ENCODE measurements at regions not wholly inside any gene's neighbourhood (a gene's known extent, or its start where the extent isn't known, plus 50 kb on each side); places are given as distances from the start of the nearest gene placed in this dataset.

DNA sequence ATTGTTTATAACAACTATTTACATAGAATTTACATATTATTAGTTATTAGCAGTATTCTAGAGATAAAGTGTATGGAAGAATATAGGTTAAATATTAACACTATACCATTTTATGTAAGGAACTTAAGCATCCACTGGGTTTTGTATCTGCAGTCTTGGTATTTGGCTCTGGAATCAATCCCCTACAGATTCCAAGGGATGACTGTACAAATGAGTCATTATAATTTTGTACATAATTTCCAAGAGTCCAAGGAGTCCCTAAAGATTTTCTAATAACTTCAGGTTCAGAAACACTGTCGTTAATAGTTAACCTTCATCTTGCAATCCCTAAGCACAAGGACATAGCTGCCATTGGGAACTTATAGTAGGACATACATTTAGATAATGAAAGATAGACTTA is 254.8 kb upstream of the PDE4D start:
- H3K9ac ChIP-seq (ENCODE audit: low read depth, low read length), result no peak overlapping the region
- H3K4me3 ChIP-seq (ENCODE audit: low read depth, low read length), result no peak overlapping the region
- no peaks in the 10 kb centered on the region for H3K27me3 ChIP-seq (ENCODE audit: control insufficient read depth, insufficient read depth, low read length)
- no peaks in the 10 kb centered on the region for H3K4me1 ChIP-seq (ENCODE audit: control insufficient read depth, insufficient read depth, low read length)
- no peaks in the 10 kb centered on the region for H3K36me3 ChIP-seq (ENCODE audit: control insufficient read depth, insufficient read depth, low read length)
- H3K9me3 ChIP-seq (ENCODE audit: control insufficient read depth, insufficient read depth, low read length), result no peaks in the 10 kb centered on the region

DNA sequence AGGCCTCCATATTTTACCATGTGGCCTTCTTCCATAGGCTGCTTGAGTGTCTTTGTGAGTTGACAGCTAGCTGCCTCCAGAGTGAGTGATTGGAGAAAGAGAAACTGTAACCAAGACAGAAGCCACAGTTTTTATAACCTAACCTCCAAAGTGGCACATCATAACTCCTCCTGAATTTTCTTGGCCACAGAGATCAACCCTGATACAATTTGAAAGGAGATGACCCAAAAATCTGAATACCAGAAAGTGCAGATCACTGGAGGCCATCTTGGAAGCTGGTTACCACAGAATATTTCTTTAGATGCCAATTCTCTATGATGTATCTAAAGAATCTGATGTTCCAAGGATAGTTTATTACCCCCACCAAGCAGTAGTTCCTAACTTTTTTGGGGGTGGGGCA is 254.3 kb upstream of the PDE4D start:
- Histone ChIP-seq H3K27me3 (ENCODE audit: control insufficient read depth, insufficient read depth, low read length) (no peaks in the 10 kb centered on the region), H3K9ac (ENCODE audit: low read depth, low read length) (no peak overlapping the region), H3K9me3 (ENCODE audit: control insufficient read depth, insufficient read depth, low read length) (no peaks in the 10 kb centered on the region), H3K4me3 (ENCODE audit: low read depth, low read length) (no peak overlapping the region), H3K4me1 (ENCODE audit: control insufficient read depth, insufficient read depth, low read length) (no peaks in the 10 kb centered on the region), H3K36me3 (ENCODE audit: control insufficient read depth, insufficient read depth, low read length) (no peaks in the 10 kb centered on the region)

GRCh38 chr5:60143942-60144549 is 250.5 kb upstream of the PDE4D start:
- no peaks in the 10 kb centered on the region for H3K4me1 ChIP-seq (ENCODE audit: control insufficient read depth, insufficient read depth, low read length)
- no peaks in the 10 kb centered on the region for H3K9me3 ChIP-seq (ENCODE audit: control insufficient read depth, insufficient read depth, low read length)
- no peak overlapping the region for H3K4me3 ChIP-seq (ENCODE audit: low read depth, low read length)
- no peaks in the 10 kb centered on the region for H3K27me3 ChIP-seq (ENCODE audit: control insufficient read depth, insufficient read depth, low read length)
- no peak overlapping the region for H3K9ac ChIP-seq (ENCODE audit: low read depth, low read length)
- H3K36me3 ChIP-seq (ENCODE audit: control insufficient read depth, insufficient read depth, low read length), result no peaks in the 10 kb centered on the region

- Histone ChIP-seq H3K4me3 (ENCODE audit: low read depth, low read length) (no peak overlapping the region), H3K9ac (ENCODE audit: low read depth, low read length) (no peak overlapping the region), H3K9me3 (ENCODE audit: control insufficient read depth, insufficient read depth, low read length) (no peaks in the 10 kb centered on the region), H3K36me3 (ENCODE audit: control insufficient read depth, insufficient read depth, low read length) (no peaks in the 10 kb centered on the region), H3K4me1 (ENCODE audit: control insufficient read depth, insufficient read depth, low read length) (no peaks in the 10 kb centered on the region), H3K27me3 (ENCODE audit: control insufficient read depth, insufficient read depth, low read length) (no peaks in the 10 kb centered on the region)
Measured at GRCh38 chr5:60141119-60141518, 247.6 kb upstream of the PDE4D start.

- H3K9me3 ChIP-seq (ENCODE audit: control insufficient read depth, insufficient read depth, low read length), result no peaks in the 10 kb centered on the region
- H3K9ac ChIP-seq (ENCODE audit: low read depth, low read length), result no peak overlapping the region
- no peak overlapping the region for H3K4me3 ChIP-seq (ENCODE audit: low read depth, low read length)
- H3K4me1 ChIP-seq (ENCODE audit: control insufficient read depth, insufficient read depth, low read length), result no peaks in the 10 kb centered on the region
- no peaks in the 10 kb centered on the region for H3K36me3 ChIP-seq (ENCODE audit: control insufficient read depth, insufficient read depth, low read length)
- no peaks in the 10 kb centered on the region for H3K27me3 ChIP-seq (ENCODE audit: control insufficient read depth, insufficient read depth, low read length)
Measured at GRCh38 chr5:60136841-60137240, 243.3 kb upstream of the PDE4D start.

- no peak overlapping the region for H3K4me3 ChIP-seq (ENCODE audit: low read depth, low read length)
- no peaks in the 10 kb centered on the region for H3K4me1 ChIP-seq (ENCODE audit: control insufficient read depth, insufficient read depth, low read length)
- H3K9me3 ChIP-seq (ENCODE audit: control insufficient read depth, insufficient read depth, low read length), result no peaks in the 10 kb centered on the region
- no peak overlapping the region for H3K9ac ChIP-seq (ENCODE audit: low read depth, low read length)
- no peaks in the 10 kb centered on the region for H3K36me3 ChIP-seq (ENCODE audit: control insufficient read depth, insufficient read depth, low read length)
- no peaks in the 10 kb centered on the region for H3K27me3 ChIP-seq (ENCODE audit: control insufficient read depth, insufficient read depth, low read length)
Measured at GRCh38 chr5:60131504-60131903, 238.0 kb upstream of the PDE4D start.

GRCh38 chr5:60125636-60126035 is 232.1 kb upstream of the PDE4D start:
- Histone ChIP-seq H3K27me3 (ENCODE audit: control insufficient read depth, insufficient read depth, low read length) (no peaks in the 10 kb centered on the region), H3K36me3 (ENCODE audit: control insufficient read depth, insufficient read depth, low read length) (no peaks in the 10 kb centered on the region)

GRCh38 chr5:60102961-60103693 is 209.6 kb upstream of the PDE4D start:
- no peak overlapping the region for H3K9ac ChIP-seq (ENCODE audit: low read depth, low read length)
- no peaks in the 10 kb centered on the region for H3K9me3 ChIP-seq (ENCODE audit: control insufficient read depth, insufficient read depth, low read length)
- no peaks in the 10 kb centered on the region for H3K36me3 ChIP-seq (ENCODE audit: control insufficient read depth, insufficient read depth, low read length)
- no peaks in the 10 kb centered on the region for H3K4me1 ChIP-seq (ENCODE audit: control insufficient read depth, insufficient read depth, low read length)
- H3K27me3 ChIP-seq (ENCODE audit: control insufficient read depth, insufficient read depth, low read length), result no peaks in the 10 kb centered on the region
- H3K4me3 ChIP-seq (ENCODE audit: low read depth, low read length), result no peak overlapping the region

More at GRCh38 chr5:60125636-60126035, 232.1 kb upstream of the PDE4D start:
- Histone ChIP-seq H3K9ac (ENCODE audit: low read depth, low read length) (no peak overlapping the region), H3K4me1 (ENCODE audit: control insufficient read depth, insufficient read depth, low read length) (no peaks in the 10 kb centered on the region), H3K9me3 (ENCODE audit: control insufficient read depth, insufficient read depth, low read length) (no peaks in the 10 kb centered on the region), H3K4me3 (ENCODE audit: low read depth, low read length) (no peak overlapping the region)

- H3K36me3 ChIP-seq (ENCODE audit: control insufficient read depth, insufficient read depth, low read length), result no peaks in the 10 kb centered on the region
- no peaks in the 10 kb centered on the region for H3K4me1 ChIP-seq (ENCODE audit: control insufficient read depth, insufficient read depth, low read length)
- no peaks in the 10 kb centered on the region for H3K27me3 ChIP-seq (ENCODE audit: control insufficient read depth, insufficient read depth, low read length)
- H3K9ac ChIP-seq (ENCODE audit: low read depth, low read length), result no peak overlapping the region
- H3K9me3 ChIP-seq (ENCODE audit: control insufficient read depth, insufficient read depth, low read length), result no peaks in the 10 kb centered on the region
- H3K4me3 ChIP-seq (ENCODE audit: low read depth, low read length), result no peak overlapping the region
Measured at GRCh38 chr5:60101573-60101972, 208.0 kb upstream of the PDE4D start.

DNA sequence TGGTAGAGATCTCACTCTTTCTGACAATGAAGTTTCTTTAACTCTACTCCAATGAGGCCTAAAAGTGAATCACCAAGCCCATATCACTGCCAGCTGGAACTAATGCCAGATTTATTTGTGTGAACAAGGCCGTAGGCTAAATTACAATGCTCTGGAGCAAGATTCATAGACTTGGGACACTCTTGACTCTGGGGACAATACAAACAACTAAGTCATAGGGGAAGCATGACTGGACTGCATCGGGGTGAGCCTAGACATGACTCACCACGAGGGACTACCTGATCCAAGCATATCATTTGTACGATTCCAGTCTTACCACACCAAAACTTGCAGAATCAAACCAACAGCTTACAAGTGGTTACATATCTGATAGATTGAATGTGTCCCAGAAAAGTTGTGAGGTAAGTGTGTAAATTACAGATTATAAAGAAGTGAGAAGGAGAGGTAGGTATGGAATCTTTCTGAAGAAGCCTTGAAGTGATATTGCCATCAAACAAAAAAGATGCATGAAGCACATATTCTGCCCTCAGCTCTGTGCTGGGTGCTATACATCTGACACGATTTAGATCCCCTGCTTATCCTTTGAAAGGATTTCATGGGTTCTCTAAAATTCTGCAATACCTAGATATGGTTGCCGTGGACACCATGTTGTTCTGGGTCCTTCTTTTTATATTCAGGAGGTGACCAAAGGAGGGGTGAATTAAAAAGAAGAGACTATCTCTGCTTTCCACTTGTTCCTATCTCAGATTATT is 199.3 kb upstream of the PDE4D start:
- no peaks in the 10 kb centered on the region for H3K27me3 ChIP-seq (ENCODE audit: control insufficient read depth, insufficient read depth, low read length)
- H3K9ac ChIP-seq (ENCODE audit: low read depth, low read length), result no peak overlapping the region

GRCh38 chr5:60086583-60086982 is 193.1 kb upstream of the PDE4D start:
- H3K27me3 ChIP-seq (ENCODE audit: control insufficient read depth, insufficient read depth, low read length), result no peaks in the 10 kb centered on the region
- H3K9ac ChIP-seq (ENCODE audit: low read depth, low read length), result no peak overlapping the region
- no peak overlapping the region for H3K4me3 ChIP-seq (ENCODE audit: low read depth, low read length)
- H3K4me1 ChIP-seq (ENCODE audit: control insufficient read depth, insufficient read depth, low read length), result no peaks in the 10 kb centered on the region
- no peaks in the 10 kb centered on the region for H3K9me3 ChIP-seq (ENCODE audit: control insufficient read depth, insufficient read depth, low read length)
- no peaks in the 10 kb centered on the region for H3K36me3 ChIP-seq (ENCODE audit: control insufficient read depth, insufficient read depth, low read length)

More for the DNA sequence above, 199.3 kb upstream of the PDE4D start:
- no peak overlapping the region for H3K4me3 ChIP-seq (ENCODE audit: low read depth, low read length)
- H3K36me3 ChIP-seq (ENCODE audit: control insufficient read depth, insufficient read depth, low read length), result no peaks in the 10 kb centered on the region
- H3K4me1 ChIP-seq (ENCODE audit: control insufficient read depth, insufficient read depth, low read length), result no peaks in the 10 kb centered on the region
- H3K9me3 ChIP-seq (ENCODE audit: control insufficient read depth, insufficient read depth, low read length), result no peaks in the 10 kb centered on the region

- no peak overlapping the region for H3K4me3 ChIP-seq (ENCODE audit: low read depth, low read length)
- no peaks in the 10 kb centered on the region for H3K9me3 ChIP-seq (ENCODE audit: control insufficient read depth, insufficient read depth, low read length)
- no peak overlapping the region for H3K9ac ChIP-seq (ENCODE audit: low read depth, low read length)
- H3K36me3 ChIP-seq (ENCODE audit: control insufficient read depth, insufficient read depth, low read length), result no peaks in the 10 kb centered on the region
- H3K27me3 ChIP-seq (ENCODE audit: control insufficient read depth, insufficient read depth, low read length), result no peaks in the 10 kb centered on the region
- no peaks in the 10 kb centered on the region for H3K4me1 ChIP-seq (ENCODE audit: control insufficient read depth, insufficient read depth, low read length)
Measured at GRCh38 chr5:60084226-60084625, 190.7 kb upstream of the PDE4D start.

Measured in iPS-15b (cell line).